GM12874 (cell line): ENCODE measurements at regions not wholly inside any gene's neighbourhood (a gene's known extent, or its start where the extent isn't known, plus 50 kb on each side); places are given as distances from the start of the nearest gene placed in this dataset.

Source experiments
- CTCF ChIP-seq: IDR thresholded peaks from 2 replicates; pipeline ENCODE4 v1.5.1; 2011; ENCODE audit warnings: low read depth, mild to moderate bottlenecking, control low read depth, low read length, moderate library complexity; ENCODE audit not compliant: insufficient read depth

GRCh38 chr21:32946654-32947053 lies 79.1 kb upstream of the OLIG2 start:
- no peak for TF ChIP-seq CTCF

- no peak for TF ChIP-seq CTCF
Measured at GRCh38 chr21:32947736-32948135, 78.0 kb upstream of the OLIG2 start.

- no peak for TF ChIP-seq CTCF
Measured at GRCh38 chr21:32949701-32950100, 76.0 kb upstream of the OLIG2 start.

GRCh38 chr21:32951041-32951440 lies 74.7 kb upstream of the OLIG2 start:
- no peak for TF ChIP-seq CTCF

GRCh38 chr21:32954353-32954752 lies 71.4 kb upstream of the OLIG2 start:
- TF ChIP-seq CTCF, result no peak

- no peak for TF ChIP-seq CTCF
Measured at GRCh38 chr21:32955311-32956060, 70.2 kb upstream of the OLIG2 start.

GRCh38 chr21:32956061-32956656 lies 69.6 kb upstream of the OLIG2 start:
- TF ChIP-seq CTCF, result no peak
